Parathyroid adenoma (tissue), 2 donors: ENCODE measurements at regions not wholly inside any gene's neighbourhood (a gene's known extent, or its start where the extent isn't known, plus 50 kb on each side); places are given as distances from the start of the nearest gene placed in this dataset.

Source experiments
- H2AFZ ChIP-seq: fragments of 300-600 bp; sonication (generic); one replicate; pipeline ENCODE4 v1.7.0; 2017; ENCODE audit warnings: antibody characterized with exemption, mild to moderate bottlenecking
- H3K27ac ChIP-seq: fragments of 300-600 bp; sonication (generic); one replicate; pipeline ENCODE4 v1.7.0; 2017
- H3K27me3 ChIP-seq: fragments of 300-600 bp; sonication (generic); one replicate; pipeline ENCODE4 v1.7.0; 2017; ENCODE audit warnings: low read length; ENCODE audit not compliant: control insufficient read depth, insufficient read depth
- H3K36me3 ChIP-seq: fragments of 300-600 bp; sonication (generic); one replicate; pipeline ENCODE4 v1.7.0; 2017; ENCODE audit warnings: low read length; ENCODE audit not compliant: control insufficient read depth, insufficient read depth
- H3K4me1 ChIP-seq: fragments of 300-600 bp; sonication (generic); one replicate; pipeline ENCODE4 v1.7.0; 2017; ENCODE audit warnings: control low read depth
- H3K4me2 ChIP-seq: fragments of 300-600 bp; sonication (generic); one replicate; pipeline ENCODE4 v1.7.0; 2017; ENCODE audit warnings: low read length
- H3K4me3 ChIP-seq: fragments of 300-600 bp; sonication (generic); one replicate; pipeline ENCODE4 v1.7.0; 2017; ENCODE audit warnings: low read depth, low read length
- H3K79me2 ChIP-seq: fragments of 300-600 bp; sonication (generic); one replicate; pipeline ENCODE4 v1.7.0; 2017; ENCODE audit warnings: control low read depth
- H3K9ac ChIP-seq: fragments of 300-600 bp; sonication (generic); one replicate; pipeline ENCODE4 v1.7.0; 2017; ENCODE audit warnings: mild to moderate bottlenecking
- H3K9me3 ChIP-seq: fragments of 300-600 bp; sonication (generic); one replicate; pipeline ENCODE4 v1.7.0; 2017; ENCODE audit warnings: low read length; ENCODE audit not compliant: control insufficient read depth
- TF ChIP-seq, protein P1 (sequence below): fragments of 300-600 bp; sonication (generic); IDR thresholded peaks from one replicate; pipeline ENCODE4 v1.7.0; 2017; ENCODE audit warnings: antibody characterized with exemption, mild to moderate bottlenecking
- donor health status: primary hyperparathyroidism.

DNA sequence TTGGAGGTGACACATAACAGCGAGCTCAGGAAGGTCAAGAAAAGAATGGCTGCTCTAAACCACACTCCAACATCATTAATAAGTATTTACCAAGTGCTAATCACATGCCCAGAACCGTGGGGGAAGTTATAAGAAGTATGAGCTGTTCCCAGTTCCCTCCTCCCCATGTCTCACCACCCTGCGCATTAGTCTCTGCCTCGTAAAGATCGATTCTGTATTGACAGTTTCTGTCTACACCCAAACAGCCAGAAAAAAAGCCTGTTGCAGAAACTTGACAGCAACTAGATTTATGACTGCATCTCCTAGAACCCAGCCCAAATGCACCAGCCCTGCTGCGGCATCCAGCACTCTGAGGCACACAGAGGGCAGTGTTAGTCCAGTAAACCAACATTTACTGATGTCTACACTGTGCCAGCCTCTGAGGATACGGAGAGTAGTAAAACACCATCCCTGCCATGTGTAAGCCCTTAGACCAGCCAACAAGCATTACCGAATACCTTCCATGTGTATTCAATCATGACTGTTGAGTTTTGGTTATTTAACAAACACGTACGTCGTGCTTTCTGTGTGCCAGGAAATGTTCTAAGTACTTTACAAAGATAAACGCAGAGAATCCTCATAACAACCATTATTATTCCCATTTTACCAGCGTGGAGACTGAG is 63.6 kb upstream of the ZBTB40 start:
- Histone ChIP-seq H3K4me3 (no peak overlapping the region), H3K4me1 (no peaks in the 10 kb centered on the region), H3K9ac (no peak overlapping the region), H3K27ac (no peak overlapping the region), H2AFZ (no peak overlapping the region), H3K27me3 (no peaks in the 10 kb centered on the region), H3K36me3 (no peaks in the 10 kb centered on the region), H3K4me2 (no peak overlapping the region), H3K9me3 (no peaks in the 10 kb centered on the region), H3K79me2 (no peaks in the 10 kb centered on the region)
- TF ChIP-seq, protein P1, sequence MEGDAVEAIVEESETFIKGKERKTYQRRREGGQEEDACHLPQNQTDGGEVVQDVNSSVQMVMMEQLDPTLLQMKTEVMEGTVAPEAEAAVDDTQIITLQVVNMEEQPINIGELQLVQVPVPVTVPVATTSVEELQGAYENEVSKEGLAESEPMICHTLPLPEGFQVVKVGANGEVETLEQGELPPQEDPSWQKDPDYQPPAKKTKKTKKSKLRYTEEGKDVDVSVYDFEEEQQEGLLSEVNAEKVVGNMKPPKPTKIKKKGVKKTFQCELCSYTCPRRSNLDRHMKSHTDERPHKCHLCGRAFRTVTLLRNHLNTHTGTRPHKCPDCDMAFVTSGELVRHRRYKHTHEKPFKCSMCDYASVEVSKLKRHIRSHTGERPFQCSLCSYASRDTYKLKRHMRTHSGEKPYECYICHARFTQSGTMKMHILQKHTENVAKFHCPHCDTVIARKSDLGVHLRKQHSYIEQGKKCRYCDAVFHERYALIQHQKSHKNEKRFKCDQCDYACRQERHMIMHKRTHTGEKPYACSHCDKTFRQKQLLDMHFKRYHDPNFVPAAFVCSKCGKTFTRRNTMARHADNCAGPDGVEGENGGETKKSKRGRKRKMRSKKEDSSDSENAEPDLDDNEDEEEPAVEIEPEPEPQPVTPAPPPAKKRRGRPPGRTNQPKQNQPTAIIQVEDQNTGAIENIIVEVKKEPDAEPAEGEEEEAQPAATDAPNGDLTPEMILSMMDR = no peak

DNA sequence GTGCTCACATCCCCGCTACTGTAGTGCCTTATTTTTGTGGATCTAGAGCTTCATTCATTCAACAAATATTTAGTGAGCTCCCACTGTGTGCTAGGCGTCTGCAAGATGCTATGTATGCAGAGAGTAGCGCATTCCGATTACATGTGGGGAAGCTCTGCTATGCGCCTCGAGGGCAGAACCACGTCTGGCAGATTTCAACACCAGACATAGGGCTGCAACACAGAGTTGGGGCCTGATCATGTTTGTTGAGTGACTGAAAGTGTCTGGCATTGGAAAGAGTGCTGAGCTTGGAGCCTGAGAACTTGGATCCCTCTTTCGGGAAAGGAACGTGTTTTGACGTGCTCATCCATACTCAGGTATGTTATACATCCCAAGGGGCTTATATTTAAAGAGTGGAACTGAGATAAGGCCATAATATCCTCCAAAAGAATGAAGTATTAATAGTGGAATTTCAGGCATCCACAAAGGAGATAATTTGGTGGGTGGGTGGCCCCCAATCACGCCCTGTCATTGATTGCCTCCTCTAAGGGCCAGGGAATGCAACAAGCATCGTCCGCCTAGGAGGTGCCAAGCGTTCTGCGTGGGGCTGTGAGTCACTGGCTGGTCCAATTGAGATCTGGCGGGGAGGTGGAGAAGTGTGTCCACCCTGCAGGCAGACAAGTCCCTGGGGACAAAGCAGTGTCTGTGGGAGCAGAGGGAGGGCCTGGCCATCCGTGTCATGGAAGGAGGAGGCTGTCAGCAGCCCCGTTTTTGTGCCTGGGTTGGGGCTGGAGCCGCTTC is 62.8 kb upstream of the ZBTB40 start:
- no peaks in the 10 kb centered on the region for H3K36me3 ChIP-seq
- H3K4me2 ChIP-seq = no peak overlapping the region
- no peaks in the 10 kb centered on the region for H3K9me3 ChIP-seq
- TF ChIP-seq, protein P1 = no peak
- no peak overlapping the region for H3K4me3 ChIP-seq
- no peak overlapping the region for H2AFZ ChIP-seq
- no peak overlapping the region for H3K9ac ChIP-seq
- H3K4me1 ChIP-seq = no peaks in the 10 kb centered on the region
- no peaks in the 10 kb centered on the region for H3K27me3 ChIP-seq
- H3K79me2 ChIP-seq = no peaks in the 10 kb centered on the region
- H3K27ac ChIP-seq = no peak overlapping the region

- no peak overlapping the region for H3K9ac ChIP-seq
- H3K36me3 ChIP-seq = no peaks in the 10 kb centered on the region
- no peak overlapping the region for H3K27ac ChIP-seq
- no peak overlapping the region for H3K4me2 ChIP-seq
- no peaks in the 10 kb centered on the region for H3K4me1 ChIP-seq
- H2AFZ ChIP-seq = no peak overlapping the region
- no peaks in the 10 kb centered on the region for H3K9me3 ChIP-seq
- H3K4me3 ChIP-seq = no peak overlapping the region
- no peaks in the 10 kb centered on the region for H3K27me3 ChIP-seq
- TF ChIP-seq, protein P1 = no peak
- H3K79me2 ChIP-seq = no peaks in the 10 kb centered on the region
These were observed 58.1 kb upstream of the ZBTB40 start for GRCh38 chr1:22393587-22393986.

GRCh38 chr1:22398656-22399420 is 52.8 kb upstream of the ZBTB40 start:
- Histone ChIP-seq H3K36me3 (no peaks in the 10 kb centered on the region), H3K9me3 (no peaks in the 10 kb centered on the region), H3K9ac (no peak overlapping the region), H2AFZ (no peak overlapping the region), H3K4me3 (no peak overlapping the region), H3K4me2 (no peak overlapping the region), H3K27me3 (no peaks in the 10 kb centered on the region), H3K27ac (no peak overlapping the region), H3K4me1 (no peaks in the 10 kb centered on the region), H3K79me2 (no peaks in the 10 kb centered on the region)
- TF ChIP-seq, protein P1 = no peak
